IPS-18c (cell line): ENCODE measurements at regions not wholly inside any gene's neighbourhood (a gene's known extent, or its start where the extent isn't known, plus 50 kb on each side); places are given as distances from the start of the nearest gene placed in this dataset.
"Not testable (repeated sequence)": the region's sequence is repeated elsewhere in the genome, so short reads cannot be mapped to it uniquely, and the experiment has no call there.

Source experiments
- H3K4me3 ChIP-seq: 2 replicates; pipeline ENCODE4 v1.7.0; 2013; ENCODE audit warnings: low read depth, mild to moderate bottlenecking, low read length, moderate library complexity; ENCODE audit not compliant: insufficient read depth
- H3K9me3 ChIP-seq: one replicate; pipeline ENCODE4 v1.6.1; 2013; ENCODE audit warnings: mild to moderate bottlenecking, low read length, moderate library complexity; ENCODE audit not compliant: control insufficient read depth, insufficient read depth

GRCh38 chr3:167033866-167034265 is 346.2 kb downstream of the ZBBX start:
- no peaks in the 10 kb centered on the region for H3K9me3 ChIP-seq
- no peak overlapping the region for H3K4me3 ChIP-seq

GRCh38 chr3:167032267-167032876 is 347.7 kb downstream of the ZBBX start:
- H3K4me3 ChIP-seq: no peak overlapping the region
- H3K9me3 ChIP-seq: no peaks in the 10 kb centered on the region

- Histone ChIP-seq H3K4me3 (no peak overlapping the region), H3K9me3 (no peaks in the 10 kb centered on the region)
Measured at GRCh38 chr3:167031364-167032049, 348.6 kb downstream of the ZBBX start.

GRCh38 chr3:167030082-167030725 is 349.9 kb downstream of the ZBBX start:
- H3K4me3 ChIP-seq: no peak overlapping the region
- H3K9me3 ChIP-seq: no peaks in the 10 kb centered on the region

- not testable (repeated sequence) for H3K4me3 ChIP-seq, H3K9me3 ChIP-seq
Measured at GRCh38 chr3:167019503-167019902, 360.6 kb downstream of the ZBBX start.

GRCh38 chr3:167018591-167019111 is 361.4 kb downstream of the ZBBX start:
- H3K9me3 ChIP-seq, H3K4me3 ChIP-seq: not testable (repeated sequence)

GRCh38 chr3:167012691-167013090 is 367.4 kb downstream of the ZBBX start:
- Histone ChIP-seq H3K9me3 (no peaks in the 10 kb centered on the region), H3K4me3 (no peak overlapping the region)

- no peaks in the 10 kb centered on the region for H3K9me3 ChIP-seq
- H3K4me3 ChIP-seq: no peak overlapping the region
Measured at GRCh38 chr3:167008791-167009190, 371.3 kb downstream of the ZBBX start.

- Histone ChIP-seq H3K4me3 (no peak overlapping the region), H3K9me3 (no peaks in the 10 kb centered on the region)
Measured at GRCh38 chr3:167001374-167001773, 378.7 kb downstream of the ZBBX start.

- Histone ChIP-seq H3K9me3 (no peaks in the 10 kb centered on the region), H3K4me3 (no peak overlapping the region)
Measured at GRCh38 chr3:166993015-166993630, 387.0 kb downstream of the ZBBX start.

GRCh38 chr3:166986000-166986399 is 394.1 kb downstream of the ZBBX start:
- no peak overlapping the region for H3K4me3 ChIP-seq
- H3K9me3 ChIP-seq: no peaks in the 10 kb centered on the region

GRCh38 chr3:166975796-166976195 is 404.3 kb downstream of the ZBBX start:
- H3K4me3 ChIP-seq, H3K9me3 ChIP-seq: not testable (repeated sequence)

GRCh38 chr3:166967714-166968113 is 412.4 kb downstream of the ZBBX start:
- not testable (repeated sequence) for H3K9me3 ChIP-seq, H3K4me3 ChIP-seq

- Histone ChIP-seq H3K9me3 (no peaks in the 10 kb centered on the region), H3K4me3 (no peak overlapping the region)
Measured at GRCh38 chr3:166962911-166963310, 417.2 kb downstream of the ZBBX start.

GRCh38 chr3:166957121-166957520 is 423.0 kb downstream of the ZBBX start:
- peaks cover 5% of the 10 kb centered on the region for H3K9me3 ChIP-seq
- H3K4me3 ChIP-seq: no peak overlapping the region

- no peak overlapping the region for H3K4me3 ChIP-seq
- peaks cover 5% of the 10 kb centered on the region for H3K9me3 ChIP-seq
Measured at GRCh38 chr3:166955201-166955939, 424.7 kb downstream of the ZBBX start.

- H3K4me3 ChIP-seq: no peak overlapping the region
- H3K9me3 ChIP-seq: no peaks in the 10 kb centered on the region
Measured at GRCh38 chr3:166934879-166935278, 445.2 kb downstream of the ZBBX start.
